GM13976 (cell line): ENCODE measurements at regions not wholly inside any gene's neighbourhood (a gene's known extent, or its start where the extent isn't known, plus 50 kb on each side); places are given as distances from the start of the nearest gene placed in this dataset.
"Not testable (repeated sequence)": the region's sequence is repeated elsewhere in the genome, so short reads cannot be mapped to it uniquely, and the experiment has no call there.

Experiments used
- DNase-seq: peaks from one replicate; pipeline ENCODE4 v3.0.0; 2012; ENCODE audit warnings: low spot score
- in situ Hi-C: fragments of 300-500 bp; cut with MboI; formaldehyde crosslinking; loops from one replicate; pipeline ENCODE4 v1.12.0; 2022; ENCODE audit warnings: low sequenced_read_pairs, mixed read lengths, inconsistent platforms; ENCODE audit not compliant: unreplicated experiment
- TF ChIP-seq, protein P1 (sequence below): IDR thresholded peaks from 2 replicates; pipeline ENCODE4 v1.5.1; 2012; ENCODE audit warnings: borderline replicate concordance, mild to moderate bottlenecking; ENCODE audit not compliant: insufficient read depth; ENCODE audit errors: extremely low read depth, missing control alignments, control extremely low read depth

DNA sequence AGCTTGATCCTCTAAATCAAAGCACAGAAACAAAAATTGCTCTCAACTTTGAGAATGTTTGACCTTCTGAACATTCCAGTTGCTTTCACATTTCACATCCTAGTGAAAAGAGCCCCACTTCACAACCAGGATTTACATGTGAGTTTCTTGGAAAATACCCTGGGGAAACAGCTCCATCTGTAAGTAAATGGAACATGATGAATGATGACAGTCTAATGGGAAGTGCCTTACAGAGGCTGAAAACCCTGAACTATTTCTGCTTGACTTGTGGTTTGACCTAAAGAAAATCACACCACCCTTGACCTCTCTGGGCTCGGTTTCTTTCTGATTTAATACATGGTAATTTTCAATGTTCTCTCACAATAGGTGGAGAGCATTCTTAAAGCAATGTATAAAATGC, 499.4 kb upstream of the API5 start:
- DNase-seq = no peak
- in situ Hi-C loops = no loop called here
- TF ChIP-seq, protein P1, sequence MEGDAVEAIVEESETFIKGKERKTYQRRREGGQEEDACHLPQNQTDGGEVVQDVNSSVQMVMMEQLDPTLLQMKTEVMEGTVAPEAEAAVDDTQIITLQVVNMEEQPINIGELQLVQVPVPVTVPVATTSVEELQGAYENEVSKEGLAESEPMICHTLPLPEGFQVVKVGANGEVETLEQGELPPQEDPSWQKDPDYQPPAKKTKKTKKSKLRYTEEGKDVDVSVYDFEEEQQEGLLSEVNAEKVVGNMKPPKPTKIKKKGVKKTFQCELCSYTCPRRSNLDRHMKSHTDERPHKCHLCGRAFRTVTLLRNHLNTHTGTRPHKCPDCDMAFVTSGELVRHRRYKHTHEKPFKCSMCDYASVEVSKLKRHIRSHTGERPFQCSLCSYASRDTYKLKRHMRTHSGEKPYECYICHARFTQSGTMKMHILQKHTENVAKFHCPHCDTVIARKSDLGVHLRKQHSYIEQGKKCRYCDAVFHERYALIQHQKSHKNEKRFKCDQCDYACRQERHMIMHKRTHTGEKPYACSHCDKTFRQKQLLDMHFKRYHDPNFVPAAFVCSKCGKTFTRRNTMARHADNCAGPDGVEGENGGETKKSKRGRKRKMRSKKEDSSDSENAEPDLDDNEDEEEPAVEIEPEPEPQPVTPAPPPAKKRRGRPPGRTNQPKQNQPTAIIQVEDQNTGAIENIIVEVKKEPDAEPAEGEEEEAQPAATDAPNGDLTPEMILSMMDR = no peak

DNA sequence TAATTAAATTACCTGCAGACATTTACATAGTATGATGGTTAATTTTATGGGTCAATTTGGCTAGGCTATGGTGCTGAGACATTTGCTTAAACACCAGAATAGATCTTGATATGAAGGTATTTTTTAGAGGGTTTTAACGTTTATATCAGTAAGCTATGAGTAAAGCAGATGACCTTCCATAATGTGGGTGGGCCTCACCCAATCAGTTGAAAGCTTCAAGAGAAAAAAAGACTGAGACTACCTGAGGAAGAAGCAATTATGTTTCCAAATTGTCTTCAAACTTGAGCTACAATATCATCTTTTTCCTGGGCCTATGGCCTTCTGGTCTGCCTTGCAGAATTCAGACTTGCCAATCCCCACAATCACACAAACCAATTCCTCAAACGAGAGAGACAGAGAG, 498.8 kb upstream of the API5 start:
- DNase-seq = no peak
- TF ChIP-seq, protein P1 = no peak
- in situ Hi-C loops = no loop called here

DNA sequence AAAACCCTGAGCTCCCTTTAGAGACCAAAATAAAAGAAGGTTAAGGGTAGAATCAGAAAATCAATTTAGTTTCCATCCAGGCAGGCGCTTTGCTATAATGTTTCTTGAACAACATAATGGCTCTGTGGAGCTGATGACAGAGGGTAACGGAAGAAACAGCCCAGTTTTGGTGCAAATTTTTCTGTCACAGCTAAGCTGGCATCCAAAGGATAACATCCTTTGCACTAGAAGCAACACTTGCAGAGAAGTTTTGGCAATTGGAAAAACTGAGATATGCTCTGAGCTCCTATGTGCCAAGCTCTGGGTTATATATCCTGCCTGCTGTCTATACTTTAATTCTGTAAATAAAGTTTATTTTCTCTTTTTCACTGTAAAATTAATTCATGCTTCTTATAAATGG, 495.3 kb upstream of the API5 start:
- TF ChIP-seq, protein P1 = no peak
- in situ Hi-C loops = no loop called here
- no peak for DNase-seq

DNA sequence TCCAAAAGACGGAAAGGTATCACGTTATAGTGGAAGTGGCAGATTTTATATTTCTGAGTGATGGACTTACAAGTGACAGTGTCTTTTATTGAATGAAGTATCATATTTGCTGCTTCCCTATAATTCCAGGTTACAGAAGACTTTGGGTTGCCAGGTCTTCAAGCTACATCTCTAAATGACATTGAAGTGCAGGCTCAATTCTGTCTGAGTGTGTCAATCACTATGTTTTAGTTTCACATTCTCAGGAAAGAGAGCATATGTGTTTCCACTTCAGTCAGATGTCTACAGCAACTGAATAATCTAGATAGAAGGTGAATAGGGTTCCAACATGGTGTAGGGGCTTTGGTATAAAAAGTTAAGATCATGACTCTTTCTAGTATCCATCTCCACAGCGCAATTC, 492.7 kb upstream of the API5 start:
- no peak for DNase-seq
- in situ Hi-C loops = no loop called here
- TF ChIP-seq, protein P1 = no peak

DNA sequence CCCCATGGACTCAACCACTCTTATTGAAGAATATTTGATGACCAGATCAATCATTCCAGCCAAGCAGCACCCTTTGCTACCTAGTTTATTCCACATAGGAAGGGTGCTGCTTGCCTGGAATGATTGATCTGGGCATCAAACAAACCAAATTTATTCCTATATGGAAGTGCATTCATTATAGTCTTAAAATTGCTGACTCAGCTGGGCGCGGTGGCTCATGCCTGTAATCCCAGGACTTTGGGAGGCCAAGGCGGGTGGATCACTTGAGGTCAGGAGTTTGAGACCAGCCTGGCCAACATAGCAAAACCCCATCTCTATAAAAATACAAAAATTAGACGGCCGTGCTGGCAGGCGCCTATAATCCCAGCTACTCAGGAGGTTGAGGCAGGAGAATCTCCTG, 489.6 kb upstream of the API5 start:
- DNase-seq, in situ Hi-C loops: not testable (repeated sequence)

DNA sequence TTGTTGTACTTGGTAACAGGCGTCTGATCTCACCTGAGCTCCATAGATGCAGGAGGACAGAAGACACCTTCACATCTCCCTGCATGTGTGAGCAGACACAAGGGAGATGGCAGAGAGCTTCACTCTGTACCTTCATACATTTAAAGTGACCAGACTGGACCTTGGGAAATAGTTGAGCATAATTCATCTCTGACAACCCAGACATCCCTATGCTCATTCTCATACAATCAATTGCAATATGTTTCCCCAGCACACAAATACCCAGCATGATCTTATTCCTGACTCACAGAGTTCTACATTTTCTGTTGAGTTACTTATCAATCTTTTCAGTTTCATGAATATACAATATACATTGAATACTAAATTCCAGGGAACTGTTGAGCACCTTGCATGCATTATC, 488.2 kb upstream of the API5 start:
- in situ Hi-C loops = no loop called here
- TF ChIP-seq, protein P1 = no peak
- DNase-seq = no peak

DNA sequence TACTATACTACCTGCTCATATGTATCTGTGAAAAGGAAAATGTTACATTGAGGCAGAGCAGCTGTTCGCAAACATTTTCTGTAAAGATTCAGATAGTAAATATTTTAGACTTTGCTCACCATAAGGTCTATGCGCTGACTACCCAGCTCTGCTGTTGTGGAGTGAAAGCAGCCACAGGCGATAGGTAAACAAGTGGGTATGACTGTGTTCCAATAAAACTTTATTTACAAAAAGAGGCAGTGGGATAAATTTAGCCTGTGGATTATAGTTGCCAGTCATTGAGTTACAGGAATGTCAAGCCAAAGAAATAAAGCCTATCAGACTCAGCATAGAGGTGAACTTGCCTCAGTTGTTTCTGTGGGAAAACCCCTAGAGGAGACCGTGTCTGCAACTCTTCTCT, 487.7 kb upstream of the API5 start:
- in situ Hi-C loops = no loop called here
- DNase-seq = no peak
- TF ChIP-seq, protein P1 = no peak
